GM12878 (cell line): ENCODE measurements at regions not wholly inside any gene's neighbourhood (a gene's known extent, or its start where the extent isn't known, plus 50 kb on each side); places are given as distances from the start of the nearest gene placed in this dataset.

Source experiments
- NR2C2 ChIP-seq: IDR thresholded peaks from 2 replicates; pipeline ENCODE4 v1.6.1; 2011; ENCODE audit warnings: borderline replicate concordance, low read depth; ENCODE audit not compliant: control insufficient read depth, insufficient read length
- POLR2AphosphoS2 ChIP-seq: IDR thresholded peaks from 2 replicates; pipeline ENCODE4 v1.6.1; 2011; ENCODE audit warnings: low read depth, mild to moderate bottlenecking, low read length, improper control_type of control experiment, moderate library complexity
- POLR2AphosphoS5 ChIP-seq: IDR thresholded peaks from 2 replicates; pipeline ENCODE4 v1.6.1; 2011; ENCODE audit warnings: mild to moderate bottlenecking, low read length, inconsistent platforms
- SPI1 ChIP-seq: IDR thresholded peaks from 2 replicates; pipeline ENCODE4 v1.6.1; 2011; ENCODE audit warnings: low read depth, mild to moderate bottlenecking, low read length, moderate library complexity, borderline replicate concordance; ENCODE audit not compliant: insufficient read depth

GRCh38 chr13:111048387-111048786 lies 66.7 kb upstream of the ARHGEF7 start:
- TF ChIP-seq SPI1 (no peak), NR2C2 (no peak), POLR2AphosphoS2 (no peak), POLR2AphosphoS5 (no peak)
